Neural progenitor cell (in vitro differentiated cells): ENCODE measurements at regions not wholly inside any gene's neighbourhood (a gene's known extent, or its start where the extent isn't known, plus 50 kb on each side); places are given as distances from the start of the nearest gene placed in this dataset.

ENCODE experiments used
- EZH2 ChIP-seq: fragments of 200-600 bp; sonication (generic); IDR thresholded peaks from 2 replicates; pipeline ENCODE4 v1.6.1; 2017; ENCODE audit warnings: antibody characterized with exemption, mild to moderate bottlenecking, moderate library complexity
- TF ChIP-seq, protein P1 (sequence below): fragments of 200-600 bp; sonication (generic); IDR thresholded peaks from 2 replicates; pipeline ENCODE4 v1.5.1; 2017; ENCODE audit warnings: antibody characterized with exemption, mild to moderate bottlenecking

DNA sequence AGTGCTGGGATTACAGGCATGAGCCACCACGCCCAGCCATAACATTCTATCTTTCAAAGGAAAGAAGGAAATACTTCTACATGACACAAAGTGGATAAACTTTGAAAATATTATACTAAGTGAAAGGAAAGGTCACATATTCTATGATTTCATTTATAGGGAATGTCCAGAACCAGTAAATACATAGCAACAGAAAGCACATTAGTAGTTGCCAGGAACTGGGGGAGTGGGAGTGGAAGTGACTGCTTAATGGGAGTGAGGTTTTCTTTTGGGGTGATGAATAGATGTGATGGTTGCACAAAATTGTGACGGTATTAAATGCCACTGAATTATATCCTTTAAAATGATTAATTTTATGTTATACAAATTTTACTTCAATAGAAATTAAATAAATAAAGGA lies 95.7 kb upstream of the IL15 start:
- TF ChIP-seq, protein P1, sequence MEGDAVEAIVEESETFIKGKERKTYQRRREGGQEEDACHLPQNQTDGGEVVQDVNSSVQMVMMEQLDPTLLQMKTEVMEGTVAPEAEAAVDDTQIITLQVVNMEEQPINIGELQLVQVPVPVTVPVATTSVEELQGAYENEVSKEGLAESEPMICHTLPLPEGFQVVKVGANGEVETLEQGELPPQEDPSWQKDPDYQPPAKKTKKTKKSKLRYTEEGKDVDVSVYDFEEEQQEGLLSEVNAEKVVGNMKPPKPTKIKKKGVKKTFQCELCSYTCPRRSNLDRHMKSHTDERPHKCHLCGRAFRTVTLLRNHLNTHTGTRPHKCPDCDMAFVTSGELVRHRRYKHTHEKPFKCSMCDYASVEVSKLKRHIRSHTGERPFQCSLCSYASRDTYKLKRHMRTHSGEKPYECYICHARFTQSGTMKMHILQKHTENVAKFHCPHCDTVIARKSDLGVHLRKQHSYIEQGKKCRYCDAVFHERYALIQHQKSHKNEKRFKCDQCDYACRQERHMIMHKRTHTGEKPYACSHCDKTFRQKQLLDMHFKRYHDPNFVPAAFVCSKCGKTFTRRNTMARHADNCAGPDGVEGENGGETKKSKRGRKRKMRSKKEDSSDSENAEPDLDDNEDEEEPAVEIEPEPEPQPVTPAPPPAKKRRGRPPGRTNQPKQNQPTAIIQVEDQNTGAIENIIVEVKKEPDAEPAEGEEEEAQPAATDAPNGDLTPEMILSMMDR, result no peak
- TF ChIP-seq EZH2, result no peak
